ENCODE measurements at regions not wholly inside any gene's neighbourhood (a gene's known extent, or its start where the extent isn't known, plus 50 kb on each side); places are given as distances from the start of the nearest gene placed in this dataset.

DNA sequence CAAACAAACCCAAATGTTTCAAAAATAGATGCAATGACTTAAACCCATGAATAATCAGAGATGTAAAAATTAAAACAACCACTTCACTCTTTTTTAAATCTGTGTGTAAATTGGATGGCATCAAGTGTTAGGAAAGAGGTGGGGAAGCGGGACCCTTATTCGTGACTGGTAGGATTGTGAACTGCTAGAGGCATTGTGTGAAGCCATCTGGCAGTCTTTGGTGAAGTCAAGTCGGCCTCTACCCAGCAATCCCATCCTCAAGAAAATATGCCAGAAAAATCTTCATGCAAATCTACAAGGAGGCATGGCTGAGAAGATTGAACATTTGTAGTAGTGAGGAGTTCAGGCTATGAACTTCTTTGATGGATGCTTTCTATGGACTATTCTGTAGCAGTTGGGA lies 114.6 kb upstream of the C11orf87 start:
- TF ChIP-seq, protein P1, sequence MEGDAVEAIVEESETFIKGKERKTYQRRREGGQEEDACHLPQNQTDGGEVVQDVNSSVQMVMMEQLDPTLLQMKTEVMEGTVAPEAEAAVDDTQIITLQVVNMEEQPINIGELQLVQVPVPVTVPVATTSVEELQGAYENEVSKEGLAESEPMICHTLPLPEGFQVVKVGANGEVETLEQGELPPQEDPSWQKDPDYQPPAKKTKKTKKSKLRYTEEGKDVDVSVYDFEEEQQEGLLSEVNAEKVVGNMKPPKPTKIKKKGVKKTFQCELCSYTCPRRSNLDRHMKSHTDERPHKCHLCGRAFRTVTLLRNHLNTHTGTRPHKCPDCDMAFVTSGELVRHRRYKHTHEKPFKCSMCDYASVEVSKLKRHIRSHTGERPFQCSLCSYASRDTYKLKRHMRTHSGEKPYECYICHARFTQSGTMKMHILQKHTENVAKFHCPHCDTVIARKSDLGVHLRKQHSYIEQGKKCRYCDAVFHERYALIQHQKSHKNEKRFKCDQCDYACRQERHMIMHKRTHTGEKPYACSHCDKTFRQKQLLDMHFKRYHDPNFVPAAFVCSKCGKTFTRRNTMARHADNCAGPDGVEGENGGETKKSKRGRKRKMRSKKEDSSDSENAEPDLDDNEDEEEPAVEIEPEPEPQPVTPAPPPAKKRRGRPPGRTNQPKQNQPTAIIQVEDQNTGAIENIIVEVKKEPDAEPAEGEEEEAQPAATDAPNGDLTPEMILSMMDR (IDR thresholded peaks at IDR 0.05; ENCODE audit: borderline replicate concordance, extremely low read depth, low read length, poor library complexity, severe bottlenecking): no peak
- no peak for TF ChIP-seq EZH2 (IDR thresholded peaks at IDR 0.05; ENCODE audit: borderline replicate concordance, low read depth, low read length, severe bottlenecking)
